ENCODE measurements at regions not wholly inside any gene's neighbourhood (a gene's known extent, or its start where the extent isn't known, plus 50 kb on each side); places are given as distances from the start of the nearest gene placed in this dataset.

DNA sequence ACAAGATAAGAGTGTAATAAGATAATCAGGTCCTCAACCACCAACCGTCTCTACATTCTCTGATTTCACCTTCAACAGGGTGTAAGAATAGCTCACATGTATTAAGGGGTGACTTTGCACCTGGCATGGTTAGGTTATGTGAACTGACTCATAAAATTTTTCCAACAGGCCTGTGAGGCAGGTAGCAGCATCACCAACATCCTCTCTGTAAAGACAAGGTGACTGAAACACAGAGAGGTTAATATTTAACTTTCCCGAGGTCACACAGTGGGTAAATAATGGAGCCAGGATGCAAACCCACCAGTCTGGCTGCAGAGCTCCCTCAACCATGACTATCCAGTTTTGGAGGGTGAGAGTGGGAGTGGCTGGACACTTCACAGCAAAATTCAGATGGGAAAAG lies 317.2 kb downstream of the C16orf95 start:
- TF ChIP-seq, protein P1, sequence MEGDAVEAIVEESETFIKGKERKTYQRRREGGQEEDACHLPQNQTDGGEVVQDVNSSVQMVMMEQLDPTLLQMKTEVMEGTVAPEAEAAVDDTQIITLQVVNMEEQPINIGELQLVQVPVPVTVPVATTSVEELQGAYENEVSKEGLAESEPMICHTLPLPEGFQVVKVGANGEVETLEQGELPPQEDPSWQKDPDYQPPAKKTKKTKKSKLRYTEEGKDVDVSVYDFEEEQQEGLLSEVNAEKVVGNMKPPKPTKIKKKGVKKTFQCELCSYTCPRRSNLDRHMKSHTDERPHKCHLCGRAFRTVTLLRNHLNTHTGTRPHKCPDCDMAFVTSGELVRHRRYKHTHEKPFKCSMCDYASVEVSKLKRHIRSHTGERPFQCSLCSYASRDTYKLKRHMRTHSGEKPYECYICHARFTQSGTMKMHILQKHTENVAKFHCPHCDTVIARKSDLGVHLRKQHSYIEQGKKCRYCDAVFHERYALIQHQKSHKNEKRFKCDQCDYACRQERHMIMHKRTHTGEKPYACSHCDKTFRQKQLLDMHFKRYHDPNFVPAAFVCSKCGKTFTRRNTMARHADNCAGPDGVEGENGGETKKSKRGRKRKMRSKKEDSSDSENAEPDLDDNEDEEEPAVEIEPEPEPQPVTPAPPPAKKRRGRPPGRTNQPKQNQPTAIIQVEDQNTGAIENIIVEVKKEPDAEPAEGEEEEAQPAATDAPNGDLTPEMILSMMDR (conservative IDR thresholded peaks at IDR 0.05; ENCODE audit: low read depth, low read length): no peak
- no peak for TF ChIP-seq EZH2 (IDR thresholded peaks at IDR 0.05; ENCODE audit: borderline replicate concordance, low read depth, low read length, poor library complexity, severe bottlenecking)
